ENCODE measurements at regions not wholly inside any gene's neighbourhood (a gene's known extent, or its start where the extent isn't known, plus 50 kb on each side); places are given as distances from the start of the nearest gene placed in this dataset.

- TF ChIP-seq DPF2 (IDR thresholded peaks at IDR 0.05) (peak; percentile 36), SLC30A9 (CRISPR knock-in tag; IDR thresholded peaks at IDR 0.05) (no peak), MNT (conservative IDR thresholded peaks at IDR 0.05) (0 out of 4 replicates have a peak, but pooled peaks of 1 of the 2 experiments have one; percentile 22), ZNF263 (CRISPR knock-in tag; IDR thresholded peaks at IDR 0.05; ENCODE audit: borderline replicate concordance) (no peak), NFYB (IDR thresholded peaks at IDR 0.05; ENCODE audit: extremely low read depth, insufficient read length) (no peak), HNRNPH1 (optimal IDR thresholded peaks at IDR 0.05; ENCODE audit: low read depth, low read length) (no peak), CREM (IDR thresholded peaks at IDR 0.05; ENCODE audit: low read depth) (no peak), ZNF830 (CRISPR knock-in tag; IDR thresholded peaks at IDR 0.05) (no peak), TAL1 (IDR thresholded peaks at IDR 0.05) (peak; percentile 41), CEBPG (CRISPR knock-in tag; IDR thresholded peaks at IDR 0.05) (no peak), CEBPG (tag; conservative IDR thresholded peaks at IDR 0.05 in 1 of 2, IDR thresholded peaks at IDR 0.05 in 1 of 2) (peak in 1 of 2 experiments; percentile 51; a peak in 1 of 4 replicates), SOX6 (IDR thresholded peaks at IDR 0.05) (peak; percentile 11; the same call in 1 of the 2 replicates)
These were observed 58.6 kb upstream of the CNTNAP2 start (continued) for GRCh38 chr7:146057958-146058357.

- WGBS (ENCODE audit: insufficient coverage, low coverage, missing lambda C conversion rate), result 41% methylated on average over 2 of the region's 2 CpGs
- FAIRE-seq (no peak), DNase-seq (ENCODE audit: extremely low read depth in 1 of 4, low spot score in 3 of 4) (no peak), ATAC-seq (no peak)
- Histone ChIP-seq H3K9me1 (ENCODE audit: control insufficient read depth, insufficient read depth, low read length) (no peaks in the 10 kb centered on the region), H3K4me1 (replicated peaks in 1 of 2; ENCODE audit: control insufficient read depth in 2 of 2, insufficient read depth in 2 of 2, low read length in 2 of 2) (peaks cover 0 to 17% of the 10 kb centered on the region in 2 experiments; a peak in 2 of 5 replicates), H3K36me3 (ENCODE audit: control insufficient read depth, insufficient read depth, low read length) (no peaks in the 10 kb centered on the region), H3K79me2 (ENCODE audit: control insufficient read depth, insufficient read depth, low read length) (no peaks in the 10 kb centered on the region), H3K4me2 (ENCODE audit: insufficient read depth, low read length) (no peak overlapping the region), H3K27ac (ENCODE audit: extremely low read depth, low read depth, low read length) (no peak overlapping the region), H3K4me3 (no peak overlapping the region), H3K9me3 (replicated peaks; ENCODE audit: control insufficient read depth, insufficient read depth, low read depth, low read length) (no peaks in the 10 kb centered on the region), H3K27me3 (ENCODE audit: control insufficient read depth in 2 of 2, insufficient read depth in 2 of 2, low read length in 2 of 2) (no peaks in the 10 kb centered on the region), H4K20me1 (replicated peaks; ENCODE audit: control insufficient read depth, insufficient read depth, low read length) (no peaks in the 10 kb centered on the region), H3K9ac (ENCODE audit: insufficient read depth in 1 of 2, low read depth in 2 of 2, low read length in 2 of 2) (no peak overlapping the region), H2AFZ (ENCODE audit: low read depth, low read length) (no peak overlapping the region)
- in situ Hi-C loops (cut with MboI), result no loop called here
- ChIA-PET POLR2A (no interaction called here), CTCF (ENCODE audit: low intra/inter-chr PET ratio) (no interaction called here)
- BruUV-seq (replicated peaks), result no TSS peak
- intact Hi-C loops (cut with micrococcal nuclease), result loop anchor here (10.0 kb wide), 1 partner anchor 270 kb away; no protein-coding TSS in a partner anchor
- TF ChIP-seq, protein P1, sequence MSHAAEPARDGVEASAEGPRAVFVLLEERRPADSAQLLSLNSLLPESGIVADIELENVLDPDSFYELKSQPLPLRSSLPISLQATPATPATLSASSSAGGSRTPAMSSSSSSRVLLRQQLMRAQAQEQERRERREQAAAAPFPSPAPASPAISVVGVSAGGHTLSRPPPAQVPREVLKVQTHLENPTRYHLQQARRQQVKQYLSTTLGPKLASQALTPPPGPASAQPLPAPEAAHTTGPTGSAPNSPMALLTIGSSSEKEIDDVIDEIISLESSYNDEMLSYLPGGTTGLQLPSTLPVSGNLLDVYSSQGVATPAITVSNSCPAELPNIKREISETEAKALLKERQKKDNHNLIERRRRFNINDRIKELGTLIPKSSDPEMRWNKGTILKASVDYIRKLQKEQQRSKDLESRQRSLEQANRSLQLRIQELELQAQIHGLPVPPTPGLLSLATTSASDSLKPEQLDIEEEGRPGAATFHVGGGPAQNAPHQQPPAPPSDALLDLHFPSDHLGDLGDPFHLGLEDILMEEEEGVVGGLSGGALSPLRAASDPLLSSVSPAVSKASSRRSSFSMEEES (CRISPR knock-in tag; IDR thresholded peaks at IDR 0.05), result no peak
- TF ChIP-seq MTA2 (IDR thresholded peaks at IDR 0.05; ENCODE audit: low read depth) (no peak), PREB (CRISPR knock-in tag; IDR thresholded peaks at IDR 0.05) (no peak), BRCA1 (IDR thresholded peaks at IDR 0.05) (no peak), BRCA1 (CRISPR knock-in tag; IDR thresholded peaks at IDR 0.05) (no peak), ZNF41 (CRISPR knock-in tag; conservative IDR thresholded peaks at IDR 0.05) (no peak)
These were observed 61.7 kb upstream of the CNTNAP2 start for GRCh38 chr7:146054909-146055308.

Data from K562 (cell line).